ENCODE measurements at regions not wholly inside any gene's neighbourhood (a gene's known extent, or its start where the extent isn't known, plus 50 kb on each side); places are given as distances from the start of the nearest gene placed in this dataset.

DNA sequence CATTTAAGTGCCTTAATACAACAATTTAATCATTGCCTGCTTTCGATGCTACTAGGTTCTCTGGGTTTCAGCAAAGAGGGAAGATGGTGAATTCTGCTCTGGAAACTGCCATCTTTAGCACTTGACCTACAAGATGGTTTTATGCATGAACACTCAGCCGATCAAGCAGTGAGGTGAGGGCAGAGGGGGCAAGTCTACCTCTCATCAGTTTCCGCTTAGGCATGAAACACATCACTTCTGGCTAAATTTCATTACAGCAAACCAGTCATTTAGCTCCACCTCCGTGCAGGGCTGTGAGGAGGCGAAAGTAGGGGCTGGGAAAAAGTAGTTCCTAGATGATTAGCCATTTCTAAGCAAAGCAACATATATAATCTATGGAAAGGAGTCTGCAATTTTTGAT, 1018.0 kb downstream of the CDH18 start:
- Mint-ChIP-seq H3K27ac (no peak overlapping the region), H3K9me3 (no peaks in the 10 kb centered on the region), H3K36me3 (ENCODE audit: low read depth) (no peaks in the 10 kb centered on the region), H3K27me3 (no peaks in the 10 kb centered on the region), H3K4me3 (no peak overlapping the region), H3K4me1 (no peaks in the 10 kb centered on the region)
- TF ChIP-seq CTCF (IDR thresholded peaks at IDR 0.05): no peak
- DNase-seq (no peak), ATAC-seq (ENCODE audit: low read depth) (no peak)
- POLR2A ChIA-PET: no interaction called here
- CTCF ChIA-PET: no interaction called here
- intact Hi-C loops (cut with micrococcal nuclease): no loop called here

GRCh38 chr5:18972177-18972576, 1015.8 kb downstream of the CDH18 start:
- POLR2A ChIA-PET: no interaction called here
- no peak for DNase-seq
- no peaks in the 10 kb centered on the region for H3K27me3 Mint-ChIP-seq

GRCh38 chr5:18975624-18976023, 1012.4 kb downstream of the CDH18 start:
- Mint-ChIP-seq H3K27ac (no peak overlapping the region), H3K9me3 (no peaks in the 10 kb centered on the region), H3K27me3 (no peaks in the 10 kb centered on the region), H3K4me3 (no peak overlapping the region), H3K4me1 (no peaks in the 10 kb centered on the region), H3K36me3 (ENCODE audit: low read depth) (no peaks in the 10 kb centered on the region)
- intact Hi-C loops (cut with micrococcal nuclease): no loop called here
- CTCF ChIA-PET: no interaction called here
- POLR2A ChIA-PET: no interaction called here
- ATAC-seq (ENCODE audit: low read depth) (no peak), DNase-seq (no peak)
- TF ChIP-seq CTCF (IDR thresholded peaks at IDR 0.05): no peak

More at GRCh38 chr5:18972177-18972576, 1015.8 kb downstream of the CDH18 start:
- CTCF ChIA-PET: no interaction called here
- no peaks in the 10 kb centered on the region for H3K9me3 Mint-ChIP-seq
- TF ChIP-seq CTCF (IDR thresholded peaks at IDR 0.05): no peak
- no peak overlapping the region for H3K4me3 Mint-ChIP-seq
- no peaks in the 10 kb centered on the region for H3K4me1 Mint-ChIP-seq
- no peak for ATAC-seq (ENCODE audit: low read depth)
- intact Hi-C loops (cut with micrococcal nuclease): no loop called here
- no peak overlapping the region for H3K27ac Mint-ChIP-seq
- H3K36me3 Mint-ChIP-seq (ENCODE audit: low read depth): no peaks in the 10 kb centered on the region

DNA sequence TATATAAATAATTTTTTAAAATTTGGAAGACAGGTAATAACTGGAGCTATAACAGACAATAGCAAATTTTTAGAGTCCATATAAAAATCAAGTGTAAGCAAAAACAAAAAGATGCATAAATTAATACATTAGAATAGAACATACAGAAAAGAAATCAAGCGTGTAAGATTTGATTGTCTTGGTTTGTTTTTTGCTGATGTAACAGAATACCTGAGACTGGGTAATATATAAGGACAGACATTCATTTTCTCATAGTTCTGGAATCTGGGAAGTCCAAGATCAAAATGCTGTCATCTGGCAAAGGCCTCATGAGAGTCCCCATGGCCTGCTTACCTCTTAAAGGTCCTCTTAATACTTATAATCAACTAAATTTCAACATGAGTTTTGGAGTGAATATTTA, 1010.1 kb downstream of the CDH18 start:
- Mint-ChIP-seq H3K27ac (no peak overlapping the region), H3K4me1 (no peaks in the 10 kb centered on the region), H3K4me3 (no peak overlapping the region), H3K36me3 (ENCODE audit: low read depth) (no peaks in the 10 kb centered on the region), H3K9me3 (peaks cover under 1% of the 10 kb centered on the region), H3K27me3 (no peaks in the 10 kb centered on the region)
- TF ChIP-seq CTCF (IDR thresholded peaks at IDR 0.05): no peak
- DNase-seq (no peak), ATAC-seq (ENCODE audit: low read depth) (no peak)
- intact Hi-C loops (cut with micrococcal nuclease): no loop called here
- CTCF ChIA-PET: no interaction called here
- POLR2A ChIA-PET: no interaction called here

DNA sequence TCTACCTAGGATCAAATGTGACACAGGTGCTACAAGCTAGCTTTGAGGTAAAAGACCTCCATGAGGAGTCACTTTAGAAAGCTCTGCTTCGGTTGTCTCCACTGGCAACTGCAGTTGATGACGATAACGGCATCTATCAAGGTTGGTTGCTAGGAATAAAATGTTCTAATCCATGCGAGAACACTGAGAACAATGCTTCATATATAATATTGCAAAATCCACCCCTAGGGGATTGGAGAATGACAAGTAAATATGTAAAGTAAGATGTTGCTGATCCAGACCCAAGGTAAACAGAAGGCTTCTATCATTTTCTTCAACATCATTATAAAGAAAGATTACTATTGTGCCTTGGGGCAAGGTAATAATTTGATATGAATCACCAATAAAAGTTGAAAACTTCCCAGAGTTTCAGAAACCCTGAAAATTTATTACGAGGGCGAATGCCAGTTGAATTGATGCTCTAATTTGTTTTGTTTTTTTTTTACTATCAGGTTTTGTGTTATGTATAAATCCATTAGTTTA, 1003.4 kb downstream of the CDH18 start:
- Mint-ChIP-seq H3K9me3 (peaks cover 3% of the 10 kb centered on the region), H3K4me1 (no peaks in the 10 kb centered on the region), H3K27me3 (no peaks in the 10 kb centered on the region), H3K4me3 (no peak overlapping the region), H3K36me3 (ENCODE audit: low read depth) (no peaks in the 10 kb centered on the region), H3K27ac (no peak overlapping the region)
- ChIA-PET POLR2A (no interaction called here), CTCF (no interaction called here)
- TF ChIP-seq CTCF (IDR thresholded peaks at IDR 0.05): no peak
- DNase-seq (no peak), ATAC-seq (ENCODE audit: low read depth) (no peak)
- intact Hi-C loops (cut with micrococcal nuclease): no loop called here

All from activated B cell treated with CpG ODN at 0.5 μM for 24 hours (primary cell).